NCI-H748 (cell line): ENCODE measurements at regions not wholly inside any gene's neighbourhood (a gene's known extent, or its start where the extent isn't known, plus 50 kb on each side); places are given as distances from the start of the nearest gene placed in this dataset.
A peak's percentile ranks its signal among the peaks of the same experiment; 100 is the strongest.

Source experiments
- DNase-seq: peaks from one replicate; lab custom pipeline; 2025; ENCODE audit not compliant: unreplicated experiment; lab: John Stamatoyannopoulos, UW

DNA sequence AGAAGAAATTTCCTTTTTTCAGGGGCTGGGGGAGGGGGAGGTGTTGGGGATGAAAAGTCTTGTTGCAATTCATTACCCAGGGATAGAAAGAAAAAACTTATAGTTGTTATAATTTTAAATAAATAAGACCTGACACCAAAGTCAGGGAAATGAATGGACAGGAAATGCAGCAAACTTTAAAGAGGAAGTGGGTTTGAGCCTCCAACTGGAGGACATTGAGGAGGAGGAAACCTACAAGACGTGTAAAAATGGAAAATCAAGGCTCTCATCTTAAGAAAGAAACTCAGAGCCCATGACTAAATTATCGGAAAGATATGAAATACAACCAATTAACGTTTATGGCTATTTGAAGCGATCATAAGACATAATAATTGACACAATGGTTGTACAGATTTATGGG lies 54.4 kb downstream of the NIBAN1 start:
- no peak for DNase-seq

DNA sequence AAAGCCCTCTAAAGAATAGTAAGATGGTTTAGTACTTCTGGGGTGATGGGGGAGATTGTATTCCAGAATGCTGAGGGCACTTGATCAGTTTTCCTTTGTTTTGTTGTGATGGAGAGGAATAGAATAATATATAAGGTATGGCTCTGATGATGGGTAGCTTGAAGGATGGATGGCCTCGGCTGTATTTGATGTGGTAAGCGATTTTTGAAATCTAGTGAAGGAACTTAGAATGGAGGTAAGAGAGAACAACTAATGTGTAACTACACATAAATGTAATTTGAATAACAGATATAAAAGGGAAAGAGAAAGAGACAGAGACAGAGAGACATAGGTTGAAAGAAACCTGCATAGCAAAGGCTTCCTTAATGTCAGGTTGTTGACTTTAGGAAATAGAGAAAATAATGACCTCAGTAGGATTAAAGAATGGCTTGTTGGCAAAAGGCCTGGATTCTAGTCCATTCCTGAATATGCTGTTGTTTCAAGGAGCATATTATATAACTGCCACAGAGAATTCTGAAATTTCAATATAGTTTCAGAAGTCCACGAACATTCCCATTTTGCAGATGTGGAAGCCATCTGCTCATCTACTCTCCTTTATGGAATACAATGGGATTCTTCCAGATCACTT lies 58.7 kb downstream of the NIBAN1 start:
- peak; percentile 5 for DNase-seq

DNA sequence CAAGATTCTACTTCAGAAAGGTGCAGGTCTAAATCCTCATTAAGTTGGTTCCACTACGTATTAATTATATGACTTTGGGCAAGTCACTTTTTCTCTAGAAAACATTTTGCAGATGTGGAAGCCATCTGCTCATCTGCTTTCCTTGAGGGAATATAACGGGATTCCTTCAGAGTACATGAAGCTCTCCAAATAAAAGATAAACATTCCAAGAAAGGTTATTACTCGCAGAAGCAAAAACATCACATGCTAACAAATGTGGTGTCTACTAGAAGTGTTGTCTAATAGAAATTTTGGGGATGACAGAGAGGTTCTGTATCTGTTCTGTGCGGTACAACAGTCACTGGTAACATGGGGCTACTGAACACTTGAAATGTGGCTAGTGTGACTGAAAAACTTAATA lies 60.2 kb downstream of the NIBAN1 start:
- no peak for DNase-seq

DNA sequence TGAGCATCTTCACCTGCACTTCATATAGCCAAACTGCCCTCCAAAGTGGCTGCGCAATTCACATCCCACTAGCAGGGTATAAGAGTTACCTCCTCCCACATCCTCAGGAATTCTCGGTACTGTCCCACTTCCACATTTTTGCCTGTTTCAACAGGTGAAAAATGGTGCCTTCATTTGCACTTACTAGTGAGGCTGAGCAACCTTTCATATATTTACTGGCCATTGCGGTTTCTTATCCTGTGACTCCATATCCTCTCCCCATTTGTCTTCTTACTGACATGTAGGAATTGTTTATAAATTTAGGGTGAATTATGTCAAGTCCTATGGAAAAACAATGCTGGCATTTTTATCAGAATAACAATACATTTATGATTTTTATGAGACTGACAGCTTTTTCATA lies 61.9 kb downstream of the NIBAN1 start:
- DNase-seq, result no peak

DNA sequence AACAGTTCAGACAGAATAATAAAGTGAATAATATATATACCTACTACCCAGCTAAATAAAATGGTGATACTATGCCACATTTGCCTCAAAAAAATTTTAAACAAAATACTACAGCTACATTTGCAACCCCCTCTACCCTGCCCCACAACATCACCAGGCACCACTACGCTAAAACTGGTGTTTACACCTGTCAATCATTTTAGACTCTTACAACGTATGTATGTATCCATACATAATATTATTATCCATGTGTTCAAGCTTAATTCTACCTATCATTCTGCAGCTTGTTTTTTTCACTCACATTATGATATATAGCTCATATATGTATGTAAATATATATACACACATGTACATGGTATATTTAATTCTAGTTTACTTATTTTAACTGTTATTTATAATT lies 62.5 kb downstream of the NIBAN1 start:
- DNase-seq, result no peak

DNA sequence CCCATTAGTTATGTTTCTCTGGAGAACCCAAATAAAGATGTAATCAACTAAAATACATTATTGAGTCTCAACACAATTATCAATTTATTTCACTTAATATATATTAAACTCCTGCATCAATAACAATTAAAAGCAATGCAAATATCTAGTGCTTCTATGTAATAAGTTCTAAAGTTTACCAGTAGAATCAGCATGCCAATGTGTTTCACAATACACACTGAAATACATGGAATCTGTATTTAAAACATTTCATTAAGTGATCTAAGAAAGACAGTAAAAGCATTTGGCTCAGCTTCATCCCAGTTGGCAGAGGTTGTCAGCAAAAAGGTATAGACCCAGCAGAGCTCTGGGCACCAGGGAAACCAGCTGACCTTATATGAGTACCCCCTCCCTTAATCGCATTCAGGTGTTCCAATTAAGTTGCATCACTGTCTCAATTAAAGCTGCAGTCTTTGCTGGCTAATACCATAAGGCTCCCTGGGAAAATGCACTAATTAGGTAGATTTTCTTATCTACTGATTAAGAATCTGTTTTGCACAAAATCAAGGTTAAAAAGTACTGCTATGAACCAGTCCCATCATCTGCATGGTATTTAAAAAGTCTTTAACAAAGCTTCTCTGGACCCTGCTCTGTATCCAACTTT lies 63.1 kb downstream of the NIBAN1 start:
- no peak for DNase-seq

DNA sequence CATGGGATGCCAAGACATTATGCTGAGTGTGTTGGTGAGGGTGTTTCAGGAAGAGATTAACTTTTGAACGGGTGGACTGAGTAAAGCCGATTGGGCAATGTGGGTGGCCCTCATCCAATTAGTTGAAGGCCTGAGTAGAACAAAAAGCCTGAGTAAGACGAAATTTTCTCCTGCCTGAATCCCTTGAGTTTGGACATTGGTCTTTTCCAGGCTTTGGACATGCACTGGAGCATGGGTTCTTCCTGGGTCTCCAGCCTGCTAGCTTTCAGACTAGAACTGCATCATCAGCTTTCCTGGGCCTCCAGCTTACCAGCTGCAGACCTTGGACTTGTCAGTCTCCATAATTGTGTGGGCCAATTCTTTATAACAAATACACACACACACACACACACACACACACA lies 63.6 kb downstream of the NIBAN1 start:
- no peak for DNase-seq

DNA sequence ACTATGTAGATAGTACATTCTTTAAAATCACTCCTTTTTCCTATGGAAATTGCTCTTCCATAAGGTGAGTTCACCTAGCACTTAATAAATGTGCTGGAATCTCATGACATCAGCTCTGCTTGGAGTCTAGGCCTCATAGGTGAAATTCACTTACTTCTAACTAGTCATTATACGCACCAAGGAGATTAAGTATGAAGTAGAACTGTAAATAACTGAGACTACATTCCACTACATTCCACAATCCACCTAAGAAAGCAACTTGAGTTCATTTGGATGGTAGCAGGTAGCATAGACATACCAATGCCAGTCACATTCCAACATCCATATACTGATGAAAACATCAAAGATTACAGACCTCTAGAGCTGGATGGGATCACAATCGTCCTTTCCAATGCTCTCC lies 64.3 kb downstream of the NIBAN1 start:
- DNase-seq, result no peak

DNA sequence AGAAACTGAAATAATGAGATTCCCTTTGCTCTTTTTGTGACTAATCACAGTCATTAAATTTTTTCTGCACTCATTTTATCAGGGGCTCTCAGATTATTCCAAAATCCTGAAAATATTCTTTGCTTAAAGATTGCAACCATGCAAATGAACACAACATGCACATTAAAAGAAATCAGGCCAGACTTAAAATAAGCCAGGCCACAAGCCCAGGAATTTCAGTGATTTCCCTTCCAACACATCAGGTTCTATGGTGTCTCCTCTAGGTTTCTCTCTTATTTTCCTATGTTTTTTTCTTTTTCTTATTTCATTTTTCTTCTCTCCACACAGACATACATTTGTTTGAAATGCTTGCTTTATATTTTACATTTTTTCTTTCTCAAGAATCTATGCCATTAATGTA lies 65.3 kb downstream of the NIBAN1 start:
- no peak for DNase-seq

DNA sequence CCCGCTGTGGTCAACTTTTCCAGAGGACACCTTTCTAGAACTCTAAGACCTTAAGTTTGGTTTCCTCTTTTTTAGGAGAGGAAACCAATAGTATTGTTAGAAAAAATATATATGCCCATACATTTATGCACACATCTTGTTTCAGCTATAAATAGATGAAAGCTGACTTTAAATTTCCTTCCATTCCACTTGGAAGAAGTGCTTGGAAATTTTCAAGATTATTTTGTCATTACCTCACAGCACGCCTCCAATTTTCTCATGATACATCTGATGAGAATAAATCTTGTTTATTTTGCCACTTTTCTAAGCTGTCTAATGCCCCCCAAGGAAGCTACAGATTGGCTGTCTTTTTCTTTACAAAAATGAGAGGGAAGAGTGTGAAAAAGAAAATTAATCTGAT lies 65.8 kb downstream of the NIBAN1 start:
- DNase-seq, result no peak

DNA sequence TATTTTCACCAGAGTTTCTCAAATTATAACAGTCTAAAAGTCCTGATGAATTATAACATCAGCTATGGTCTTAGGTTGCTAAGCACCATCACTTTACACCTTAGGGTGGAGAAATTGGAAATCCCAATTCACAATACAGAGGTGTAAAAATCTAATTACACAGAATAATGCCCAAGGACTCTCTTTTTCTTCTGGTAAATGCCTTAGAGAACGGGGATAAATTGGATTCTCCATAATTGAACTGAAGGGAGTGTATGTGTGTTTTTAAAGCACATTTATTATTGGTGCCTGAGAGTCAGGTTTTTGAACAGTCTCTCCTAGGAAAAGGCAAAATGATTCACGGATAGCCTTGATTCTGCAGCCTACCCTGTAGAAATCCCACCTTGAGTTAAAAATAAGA lies 66.8 kb downstream of the NIBAN1 start:
- no peak for DNase-seq

DNA sequence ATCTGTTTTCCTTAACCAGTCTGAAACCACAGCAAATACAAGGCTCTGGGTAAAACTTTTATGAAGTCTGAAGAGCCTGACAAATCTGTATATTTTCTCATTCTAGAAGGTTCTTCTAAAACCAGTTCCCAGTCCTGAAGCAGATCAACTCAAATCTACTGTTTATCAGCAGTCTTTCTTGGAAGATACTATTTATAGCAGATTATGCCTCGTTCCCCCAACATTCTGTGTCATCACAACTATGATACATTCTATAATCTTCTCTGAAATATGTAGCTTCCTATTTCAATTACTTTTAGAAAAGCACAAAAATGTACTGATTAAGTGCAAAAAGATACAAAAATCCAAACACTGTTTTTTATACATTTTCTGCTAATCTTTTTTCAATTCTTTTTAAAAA lies 67.5 kb downstream of the NIBAN1 start:
- DNase-seq, result no peak

DNA sequence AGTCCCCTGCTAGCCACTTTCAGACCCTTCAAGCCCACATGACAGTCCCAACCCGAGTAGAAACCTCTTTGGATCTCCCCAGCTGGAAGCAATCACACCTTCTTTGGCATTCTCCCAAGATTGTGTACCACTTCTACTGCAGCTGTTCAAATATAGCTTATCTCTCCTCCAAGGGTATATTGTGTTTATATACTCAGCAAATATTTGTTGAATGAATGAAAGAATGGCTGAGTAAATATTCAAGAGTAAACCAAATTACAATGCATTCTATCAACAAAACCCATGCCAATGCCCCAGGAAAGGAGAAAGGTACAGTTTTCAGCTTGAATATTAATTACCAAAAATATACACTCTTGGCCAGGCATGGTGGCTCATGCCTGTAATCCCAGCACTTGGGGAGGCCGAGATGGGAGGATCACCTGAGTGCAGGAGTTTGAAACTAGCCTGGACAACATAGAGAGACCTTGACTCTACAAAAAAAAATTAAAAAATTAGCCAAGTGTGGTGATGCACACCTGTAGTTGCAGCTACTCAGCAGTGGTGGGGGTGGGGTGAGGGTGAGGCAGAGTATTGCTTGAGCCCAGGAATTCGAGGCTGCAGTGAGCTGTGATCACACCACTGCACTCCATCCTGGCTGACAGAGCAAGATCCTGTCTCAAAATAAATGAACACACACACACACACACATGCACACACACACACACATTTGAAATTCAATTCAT lies 68.5 kb downstream of the NIBAN1 start:
- DNase-seq, result peak; percentile 95

DNA sequence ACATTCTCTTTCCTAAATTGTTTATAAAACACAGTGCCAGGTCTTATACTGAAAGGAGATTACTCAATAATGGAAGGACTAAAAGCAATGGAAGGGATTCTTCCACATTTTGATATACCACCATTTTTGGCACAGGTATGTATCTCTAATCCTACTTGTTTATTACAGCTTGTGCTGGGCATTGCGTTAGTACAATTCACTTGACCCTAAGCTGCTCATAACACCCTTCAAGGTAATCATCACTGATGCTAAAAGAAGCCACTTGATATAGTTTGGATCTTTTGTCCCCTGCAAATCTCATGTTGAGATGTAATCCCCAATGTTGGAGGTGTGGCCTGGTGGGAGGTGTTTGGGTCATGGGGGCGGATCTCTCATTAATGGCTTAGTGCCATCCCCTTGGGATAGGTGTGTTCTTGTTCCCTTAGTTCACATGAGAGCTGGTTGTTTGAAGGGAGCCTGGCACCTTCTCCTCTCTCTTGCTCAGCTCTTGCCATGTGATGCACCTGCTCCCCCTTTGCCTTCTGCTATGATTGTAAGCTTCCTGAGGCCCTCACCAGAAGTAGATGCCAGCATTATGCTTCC lies 71.1 kb downstream of the NIBAN1 start:
- peak; percentile 17 for DNase-seq

DNA sequence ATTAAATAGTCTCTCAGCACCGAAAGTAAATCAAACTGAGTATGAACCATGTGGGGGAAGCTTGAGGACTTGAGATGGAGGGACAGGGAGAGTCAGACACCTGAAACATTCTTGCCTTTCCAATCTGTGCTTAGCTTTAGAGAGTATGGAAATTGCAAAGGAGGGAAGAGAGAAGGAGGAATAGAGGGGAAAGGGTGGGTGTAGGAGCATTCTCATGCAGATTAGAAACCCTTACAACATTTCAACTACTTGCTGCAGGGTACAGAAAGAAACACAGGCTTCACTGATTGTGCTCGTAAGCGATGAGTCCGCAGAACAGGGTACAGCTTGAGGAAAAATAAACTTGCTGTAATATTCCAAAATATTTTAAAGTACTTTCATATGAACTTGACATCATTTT lies 73.8 kb downstream of the NIBAN1 start:
- DNase-seq, result no peak

DNA sequence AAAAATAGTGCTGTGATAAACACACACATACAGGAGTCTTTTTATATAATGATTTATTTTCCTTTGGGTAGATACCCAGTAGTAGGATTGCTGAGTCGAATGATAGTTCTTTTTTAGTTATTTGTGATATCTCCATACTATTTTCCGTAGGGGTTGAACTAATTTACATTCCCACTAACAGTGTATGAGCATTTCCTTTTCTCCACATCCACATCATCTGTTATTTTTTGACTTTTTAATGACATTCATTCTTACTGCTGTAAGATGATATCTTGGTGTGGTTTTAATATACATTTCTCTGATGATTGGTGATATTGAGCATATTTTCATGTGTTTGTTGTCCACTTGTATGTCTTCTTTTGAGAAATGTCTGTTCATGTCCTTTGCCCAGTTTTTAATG lies 78.3 kb downstream of the NIBAN1 start:
- no peak for DNase-seq

DNA sequence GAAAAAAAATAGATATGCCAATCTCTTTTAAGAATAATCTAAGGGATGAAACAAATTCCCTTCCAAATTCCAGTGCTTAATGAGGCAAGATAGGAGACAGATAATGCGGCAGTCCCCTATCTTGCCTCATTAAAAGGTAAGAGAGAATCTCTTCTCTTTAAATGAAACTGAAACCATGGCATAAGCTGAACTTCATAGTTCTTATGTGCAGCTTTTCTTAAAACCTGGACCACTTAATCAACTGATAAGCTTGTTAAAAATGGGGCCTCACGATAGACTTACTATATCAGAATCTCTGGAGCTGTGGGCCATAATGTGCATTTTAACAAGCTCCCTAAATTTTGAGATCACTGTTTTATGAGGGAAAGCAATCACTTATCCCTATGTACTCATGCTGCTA lies 79.2 kb downstream of the NIBAN1 start:
- DNase-seq, result no peak

DNA sequence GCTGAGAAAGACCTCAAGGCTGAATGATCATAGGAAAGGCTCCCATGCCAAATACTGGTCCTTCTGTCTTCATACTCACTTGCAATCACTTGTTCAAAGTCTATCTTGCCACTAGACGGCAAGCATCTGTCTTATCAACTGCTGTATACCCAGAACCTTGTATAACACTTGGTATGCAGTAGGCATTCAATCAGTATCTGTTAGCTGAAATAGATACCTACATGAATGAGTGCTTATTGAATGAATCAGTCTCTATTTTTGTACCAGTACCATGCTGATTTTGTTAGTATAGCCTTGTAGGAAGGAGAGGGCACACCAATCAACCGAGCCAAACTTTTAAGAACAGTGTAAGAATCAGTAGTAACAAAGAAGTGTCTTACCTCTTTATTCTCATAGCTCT lies 80.6 kb downstream of the NIBAN1 start:
- no peak for DNase-seq

DNA sequence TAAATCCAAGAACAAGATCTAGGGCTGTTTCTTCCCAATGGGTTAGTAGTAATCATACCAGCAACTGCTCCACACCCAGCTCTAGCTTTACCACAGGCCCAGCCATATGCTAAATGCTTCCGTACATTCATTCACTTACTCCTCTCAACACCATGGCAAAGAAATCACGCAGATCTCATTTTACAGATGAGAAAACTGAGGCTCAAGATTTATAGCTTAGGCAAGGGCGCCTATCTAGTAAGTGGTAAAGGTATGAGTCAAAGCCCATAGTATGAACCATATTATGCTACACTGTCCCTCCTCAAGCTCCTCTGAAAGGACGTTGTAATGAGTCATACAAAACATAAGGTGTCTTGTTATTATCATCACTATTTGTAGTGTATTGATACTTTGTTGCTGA lies 82.2 kb downstream of the NIBAN1 start:
- DNase-seq, result no peak

DNA sequence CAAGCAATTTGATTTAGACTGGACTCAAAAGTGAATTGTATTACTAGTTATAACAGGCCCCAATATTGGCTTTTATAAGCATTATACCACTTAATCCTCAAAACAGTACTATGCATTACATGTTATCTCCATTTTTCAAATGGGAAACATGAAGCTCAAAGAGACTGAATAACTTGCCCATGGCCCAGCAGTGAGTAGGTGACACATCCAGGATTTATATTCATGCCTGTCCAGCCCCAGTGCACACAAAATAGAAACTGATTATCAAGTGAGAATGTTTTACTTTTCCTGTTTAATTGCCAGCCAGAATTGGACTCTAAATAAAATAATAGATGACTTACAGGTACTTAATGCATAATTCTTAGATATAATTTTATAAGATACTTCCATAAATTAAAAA lies 82.9 kb downstream of the NIBAN1 start:
- DNase-seq, result no peak

DNA sequence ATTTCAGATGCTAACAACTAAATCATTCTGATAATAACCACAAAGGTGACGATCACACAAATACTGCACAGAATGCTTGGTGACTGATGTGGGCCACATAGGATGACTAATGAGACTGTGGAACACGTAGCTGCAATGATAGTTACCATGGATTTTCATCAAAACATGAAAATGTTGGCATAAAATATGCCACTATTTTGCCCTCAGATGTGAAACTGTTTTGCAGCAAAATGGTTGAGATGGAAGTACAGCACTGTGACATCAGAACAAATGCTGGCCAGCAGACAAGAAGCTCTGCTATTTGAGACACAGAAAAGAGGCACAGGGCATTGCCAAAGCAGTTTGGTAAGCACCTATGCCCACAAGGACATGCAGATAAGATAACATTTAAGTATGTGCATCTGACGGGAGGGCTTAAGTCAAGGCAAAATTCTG lies 83.8 kb downstream of the NIBAN1 start:
- no peak for DNase-seq

DNA sequence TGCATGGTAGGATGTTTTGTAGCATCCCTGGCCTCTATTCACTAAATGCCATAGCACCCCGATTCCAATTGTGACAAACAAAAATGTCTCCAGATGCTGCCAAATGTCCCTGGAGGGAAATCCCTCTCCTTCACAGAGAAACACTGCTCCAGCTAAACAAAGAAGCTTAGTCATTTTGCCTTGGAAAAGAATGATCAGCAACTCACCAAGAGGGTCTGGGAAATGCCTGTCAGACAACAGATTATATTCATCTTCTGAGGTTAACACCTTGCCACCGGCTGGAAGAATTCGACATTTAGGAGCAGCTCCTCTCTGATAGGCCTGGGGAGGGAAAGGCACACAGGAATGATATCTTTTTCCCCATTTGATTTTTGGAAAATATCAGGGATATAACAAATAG lies 84.4 kb downstream of the NIBAN1 start:
- no peak for DNase-seq
